Left hindlimb (tissue), 1 donor: ENCODE measurements at regions not wholly inside any gene's neighbourhood (a gene's known extent, or its start where the extent isn't known, plus 50 kb on each side); places are given as distances from the start of the nearest gene placed in this dataset.

Experiments used
- DNase-seq: peaks from one replicate; pipeline ENCODE4 v3.0.0-alpha.2; 2018

DNA sequence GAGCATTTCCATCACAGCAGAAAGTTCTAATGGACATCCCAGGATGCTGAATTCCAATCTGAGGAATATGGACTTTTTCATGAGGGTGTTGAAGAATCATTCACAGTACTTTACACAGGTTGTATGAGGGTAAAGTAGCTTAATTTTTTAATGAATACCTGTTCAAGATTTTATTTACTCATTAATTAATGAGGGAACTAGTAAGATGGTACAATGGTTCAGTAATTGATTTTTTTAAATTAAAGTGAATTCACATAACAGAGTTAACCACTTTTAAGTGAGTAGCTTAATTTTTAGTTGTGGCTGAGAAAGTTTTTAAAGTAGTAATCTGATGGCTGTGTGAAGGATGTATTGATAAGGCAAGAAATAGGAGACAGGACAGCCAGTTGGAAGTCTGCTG is 266.5 kb downstream of the GFRA1 start:
- no peak for DNase-seq

DNA sequence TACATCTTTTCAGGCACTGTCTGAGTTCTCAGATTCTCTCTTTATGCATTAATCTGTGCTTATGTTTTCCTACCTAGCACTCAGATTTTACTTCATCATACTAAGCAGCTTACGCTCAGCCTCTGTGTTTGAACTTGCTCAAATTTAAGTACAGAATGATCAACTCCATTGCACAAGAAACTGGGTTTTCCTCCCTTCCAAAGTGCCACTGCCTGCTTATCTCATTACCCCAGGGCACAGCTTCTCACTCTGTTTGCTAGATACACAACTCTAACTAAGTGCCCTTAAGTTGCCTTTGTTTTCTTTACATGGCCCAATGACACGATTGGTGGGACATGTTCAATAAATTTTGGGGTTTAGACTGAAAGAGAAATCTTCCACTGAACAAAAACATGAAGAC is 267.7 kb downstream of the GFRA1 start:
- no peak for DNase-seq

- no peak for DNase-seq
Measured at GRCh38 chr10:116002735-116003134, 270.3 kb downstream of the GFRA1 start.

DNA sequence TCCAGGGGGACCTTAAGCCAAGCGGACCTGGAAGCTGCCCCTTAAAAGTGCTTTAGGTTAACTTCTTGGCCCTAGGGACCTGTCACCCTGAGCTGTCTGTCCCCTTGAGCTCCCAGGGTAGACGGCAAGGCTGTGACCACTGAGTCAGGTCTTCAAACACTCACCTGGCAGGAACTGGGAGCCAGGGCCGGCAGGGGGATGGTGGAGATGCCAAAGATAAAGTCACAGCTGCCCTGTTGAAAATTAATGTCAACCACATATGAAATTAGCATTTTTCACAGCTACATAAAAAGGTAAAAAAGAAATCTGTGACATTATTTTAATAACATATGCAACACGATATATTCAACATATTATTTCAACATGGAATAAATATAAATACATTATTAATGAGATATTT is 271.0 kb downstream of the GFRA1 start:
- DNase-seq, result no peak

GRCh38 chr10:116001262-116001857 is 271.6 kb downstream of the GFRA1 start:
- peak; percentile 54 for DNase-seq

DNA sequence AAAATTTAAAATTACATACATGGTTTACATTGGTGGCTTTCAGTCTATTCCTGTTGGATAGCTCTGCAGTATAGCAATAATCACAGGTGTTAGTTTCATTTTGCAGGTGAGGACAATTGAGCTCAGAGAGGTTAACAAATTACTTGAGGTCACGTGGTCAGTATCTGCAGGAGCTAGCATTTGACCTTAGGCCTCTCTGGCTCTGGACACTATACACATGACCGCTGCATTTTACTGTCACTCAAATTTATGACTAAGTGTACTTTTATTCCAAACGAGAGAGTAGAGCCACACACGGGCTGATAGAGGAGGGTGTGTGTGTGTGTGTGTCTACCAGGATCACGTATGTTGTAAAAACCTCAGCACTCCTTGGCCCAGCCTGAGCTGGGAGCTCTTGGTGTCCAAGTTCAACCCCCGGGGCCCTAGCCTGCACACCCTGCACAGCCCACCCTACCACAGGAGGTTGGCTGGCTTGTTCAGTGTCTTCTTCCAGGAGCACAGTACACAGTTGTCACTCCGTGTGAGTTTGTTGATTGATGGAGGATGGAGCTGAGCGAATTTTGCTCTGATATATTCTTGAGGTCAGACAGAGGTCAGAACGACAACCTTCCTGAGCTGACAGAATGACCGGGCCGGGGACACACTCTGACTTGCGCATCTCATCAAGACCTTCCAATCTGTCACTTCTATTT is 272.7 kb downstream of the GFRA1 start:
- DNase-seq, result no peak
